HG02885 (cell line): ENCODE measurements at regions not wholly inside any gene's neighbourhood (a gene's known extent, or its start where the extent isn't known, plus 50 kb on each side); places are given as distances from the start of the nearest gene placed in this dataset.

ENCODE experiments used
- ATAC-seq: cut with Tn5 transposase; IDR thresholded peaks from one replicate; pipeline ENCODE4 v1.9.1; 2021; ENCODE audit warnings: mild to moderate bottlenecking; ENCODE audit not compliant: unreplicated experiment, poor library complexity

DNA sequence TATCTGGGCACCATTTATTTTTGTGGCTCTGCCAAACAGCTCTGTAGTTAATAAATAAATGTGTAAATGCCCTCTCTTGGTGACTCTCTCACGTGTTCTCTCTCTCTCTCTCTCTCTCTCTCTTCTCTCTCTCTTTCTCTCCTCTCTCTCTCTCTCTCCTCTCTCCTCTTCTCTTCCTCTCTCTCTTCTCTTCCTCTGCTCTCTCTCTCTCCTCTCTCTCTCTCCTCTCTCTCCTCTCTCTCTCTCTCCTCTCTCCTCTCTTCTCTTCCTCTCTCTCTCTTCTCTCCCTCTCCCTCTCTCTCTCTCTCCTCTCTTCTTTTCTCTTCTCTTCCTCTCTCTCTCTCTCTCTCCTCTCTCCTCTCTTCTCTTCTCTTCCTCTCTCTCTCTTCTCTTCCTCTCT, 145.8 kb upstream of the TMEM72 start:
- no peak for ATAC-seq

DNA sequence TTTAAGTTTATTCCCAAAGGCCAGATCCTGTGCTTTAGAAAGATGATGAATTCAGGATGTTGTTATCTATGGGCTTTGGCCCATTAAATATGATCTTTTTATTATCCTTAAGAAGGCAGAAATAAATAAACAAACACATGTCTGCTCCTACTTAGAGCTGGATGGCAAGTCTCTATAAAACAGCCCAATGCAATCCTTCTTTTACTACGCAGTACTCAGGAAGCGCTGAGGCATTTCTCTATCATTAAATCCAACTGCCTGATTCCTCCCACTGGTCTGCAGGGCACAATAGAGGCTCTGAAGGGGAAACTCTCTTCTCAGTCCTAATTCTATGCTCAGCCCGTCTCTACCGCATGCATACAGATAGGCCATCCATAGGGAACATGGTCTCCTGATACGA, 144.5 kb upstream of the TMEM72 start:
- no peak for ATAC-seq

DNA sequence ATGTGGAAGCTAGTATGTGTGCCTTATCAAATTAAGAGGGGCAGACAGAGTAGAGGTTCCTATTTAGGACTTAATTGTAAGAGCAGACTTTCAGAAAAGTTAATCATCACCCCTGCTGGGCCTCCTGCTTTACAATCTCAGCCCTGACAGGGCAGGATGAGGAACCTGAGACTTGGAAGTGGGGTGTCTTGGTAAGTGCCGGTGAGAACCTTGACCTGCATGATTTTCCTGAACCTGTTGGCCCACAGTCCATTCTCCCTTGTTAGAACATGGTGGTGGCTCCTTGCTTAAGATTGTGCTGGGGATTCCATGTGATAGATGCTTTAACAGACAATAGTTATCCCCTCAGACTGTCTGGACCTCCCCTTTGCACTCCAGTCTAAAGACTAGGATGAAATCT, 141.7 kb upstream of the TMEM72 start:
- no peak for ATAC-seq

DNA sequence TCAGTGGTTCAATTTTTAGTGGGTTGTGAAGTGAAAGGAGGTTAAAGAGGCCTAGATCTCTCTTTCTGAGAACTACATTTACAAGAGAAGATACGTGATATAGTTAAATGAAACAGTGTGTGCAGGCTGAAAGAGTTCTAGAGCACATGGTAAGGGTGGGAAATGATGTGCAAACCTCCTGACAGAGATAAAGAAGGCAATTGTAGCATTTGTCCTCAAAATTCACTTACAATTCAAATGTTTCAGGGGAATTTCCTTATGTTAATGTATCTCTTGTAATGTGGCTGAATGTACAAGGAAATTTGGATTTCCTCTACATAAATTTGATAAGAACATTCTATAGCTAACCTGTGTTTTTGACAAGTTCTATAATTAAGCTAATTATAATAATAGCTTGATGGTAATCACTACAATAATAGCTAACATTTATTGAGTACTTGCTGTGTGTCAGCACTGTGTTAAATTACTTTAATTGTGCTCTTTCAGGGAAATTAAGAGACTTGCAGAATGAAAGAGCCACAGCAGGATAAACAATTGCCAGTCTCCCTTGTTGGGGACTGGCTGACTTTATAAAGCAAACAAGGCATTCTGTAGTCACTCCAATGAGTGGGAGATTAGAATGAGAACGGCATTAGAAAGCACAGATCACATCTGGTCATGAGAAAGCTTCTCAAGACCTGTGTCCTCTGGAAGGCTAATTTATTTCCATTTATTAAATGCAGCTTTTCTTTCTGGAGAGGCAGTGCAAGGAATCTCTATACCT, 139.7 kb upstream of the TMEM72 start:
- ATAC-seq, result no peak

DNA sequence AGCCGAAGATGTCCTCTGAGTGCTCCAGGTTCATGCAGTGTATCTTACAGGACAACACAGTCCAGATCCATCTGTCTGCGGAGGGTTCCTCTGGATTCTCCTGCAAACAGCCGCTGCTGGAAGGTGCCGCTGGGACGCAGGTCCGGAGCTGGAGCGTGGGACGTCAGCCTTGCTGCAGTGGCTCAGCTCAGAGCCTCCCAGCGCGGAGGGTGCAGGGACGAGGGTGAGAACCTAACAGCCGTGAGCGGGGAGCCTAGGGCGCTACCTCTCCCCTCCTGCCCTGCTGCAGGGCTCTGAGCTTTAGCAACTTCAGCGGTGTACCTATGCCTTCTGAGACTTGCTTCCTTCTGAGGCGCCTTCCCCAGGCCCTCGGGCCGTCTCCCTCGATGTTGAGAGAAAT, 137.6 kb upstream of the TMEM72 start:
- no peak for ATAC-seq

DNA sequence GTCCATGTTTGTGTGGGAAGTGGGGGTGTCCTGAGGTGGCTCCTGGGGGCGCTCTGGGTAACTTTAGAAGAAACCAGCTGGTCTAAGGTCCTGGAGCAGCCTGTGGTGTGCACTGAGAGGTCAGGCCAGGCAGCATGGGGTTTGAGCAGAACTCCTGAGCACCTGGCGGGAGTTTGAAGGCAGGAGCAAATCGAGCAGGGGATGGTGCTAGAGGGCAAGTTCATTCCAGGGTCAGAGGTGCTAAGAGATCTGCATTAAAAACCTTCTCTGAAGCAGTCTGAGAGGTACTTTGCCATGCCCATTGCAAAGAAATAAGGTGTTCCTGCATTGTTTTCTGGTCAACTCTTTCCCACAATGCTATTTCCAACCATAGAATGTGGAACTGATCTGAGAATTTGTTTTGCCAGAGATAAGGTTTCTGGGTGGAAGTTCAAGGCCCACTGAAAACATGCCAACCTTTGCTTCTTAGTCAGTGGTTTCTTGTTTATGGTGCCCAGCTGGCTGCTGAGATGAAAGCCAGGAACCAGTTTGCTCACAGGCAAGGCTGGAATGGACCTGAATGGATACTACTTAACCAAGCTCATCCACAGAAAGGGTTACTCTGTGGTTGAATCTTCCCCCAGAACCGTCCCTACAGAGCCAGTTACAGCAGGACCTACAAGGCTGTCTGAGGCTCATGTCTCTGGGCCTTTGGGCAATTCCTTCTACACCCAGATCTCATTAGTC, 136.3 kb upstream of the TMEM72 start:
- ATAC-seq, result no peak

DNA sequence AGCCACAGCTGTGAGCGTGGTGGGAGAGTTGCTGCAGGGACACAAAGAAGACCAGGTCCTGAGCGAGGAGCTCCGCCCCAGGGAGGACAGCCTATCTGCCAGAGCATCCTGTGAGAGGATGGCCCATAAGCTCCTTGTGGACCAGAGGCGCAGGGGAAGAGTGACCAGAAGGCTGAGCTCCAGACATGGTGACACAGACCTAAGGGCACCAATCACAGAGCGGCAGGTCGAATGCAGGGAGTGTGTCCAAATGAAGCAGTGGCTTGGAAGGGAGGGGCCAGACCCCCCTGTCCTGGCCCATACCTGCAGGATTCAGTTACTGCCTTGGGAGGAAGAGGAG, 135.8 kb upstream of the TMEM72 start:
- ATAC-seq, result no peak

DNA sequence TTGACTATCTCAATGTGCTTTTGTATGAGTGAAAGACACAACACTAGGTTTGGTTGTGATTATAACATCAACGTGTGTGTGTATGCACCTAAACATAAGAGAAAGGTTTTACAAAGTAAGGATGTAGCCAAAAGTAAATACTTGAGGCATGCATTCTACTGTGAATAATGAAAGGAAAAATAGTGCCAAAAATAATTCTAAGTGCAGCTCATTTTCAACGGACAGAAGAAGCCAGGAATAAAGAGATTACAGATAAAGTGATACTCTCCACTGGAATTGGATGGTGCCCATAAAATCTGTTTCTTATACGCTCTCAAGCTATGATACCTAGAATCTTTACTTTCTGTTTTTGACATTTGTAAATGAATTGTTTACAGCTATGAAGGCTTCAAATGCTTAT, 135.0 kb upstream of the TMEM72 start:
- ATAC-seq, result no peak

DNA sequence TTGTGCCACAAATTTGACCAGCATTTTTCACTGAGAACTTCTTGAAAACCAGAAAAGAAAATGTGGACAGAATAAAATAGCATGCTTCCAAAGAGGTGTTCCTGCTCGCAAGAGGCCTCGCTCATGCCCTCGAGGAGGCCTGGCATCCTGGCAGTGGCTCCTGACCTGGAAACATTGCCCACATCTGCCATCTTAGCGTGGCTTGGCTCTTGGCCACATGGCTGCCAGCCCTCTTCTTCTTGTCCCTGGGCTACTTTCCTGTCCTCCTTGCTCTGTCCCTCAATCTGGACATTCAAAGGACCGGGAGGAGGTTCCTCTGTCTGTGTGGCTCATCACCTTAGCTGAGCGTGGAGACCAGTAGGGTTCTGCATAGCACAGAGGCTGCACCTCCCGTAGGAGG, 131.6 kb upstream of the TMEM72 start:
- ATAC-seq, result no peak

DNA sequence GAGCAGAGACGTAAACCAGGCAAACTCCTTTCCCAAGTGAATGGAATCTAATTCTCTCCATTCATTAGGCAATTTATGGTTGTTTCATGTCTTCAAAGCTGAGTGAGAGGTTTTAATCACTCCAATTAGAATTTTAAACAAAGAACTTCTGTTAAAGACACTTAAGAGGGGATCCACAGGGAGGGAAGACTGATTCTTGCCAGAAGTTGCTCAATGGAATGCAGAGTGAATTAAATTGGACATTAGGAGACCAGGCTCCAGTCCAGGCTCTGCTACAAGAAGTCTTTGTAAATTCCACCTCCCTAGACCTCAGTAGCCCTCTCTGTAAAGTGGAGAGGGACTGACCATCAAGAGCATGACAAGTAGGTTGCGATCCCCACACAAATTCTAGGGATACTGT, 130.7 kb upstream of the TMEM72 start:
- ATAC-seq, result no peak

DNA sequence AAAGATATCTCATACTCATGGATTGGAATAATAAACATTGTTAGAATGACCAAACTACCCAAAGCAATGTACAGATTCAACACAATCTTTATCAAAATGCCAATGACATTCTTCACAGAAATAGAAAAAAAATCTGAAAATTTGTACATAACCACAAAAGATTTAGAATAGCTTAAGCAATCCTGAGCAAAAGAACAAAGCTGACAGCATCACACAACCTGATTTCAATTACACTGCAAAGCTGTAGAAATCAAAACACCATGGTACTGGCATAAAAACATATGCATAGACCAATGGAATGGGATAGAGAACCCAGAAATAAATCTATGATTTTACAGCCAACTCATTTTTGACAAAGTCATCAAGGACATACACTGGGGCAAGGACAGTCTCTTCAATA, 130.0 kb upstream of the TMEM72 start:
- ATAC-seq, result no peak

DNA sequence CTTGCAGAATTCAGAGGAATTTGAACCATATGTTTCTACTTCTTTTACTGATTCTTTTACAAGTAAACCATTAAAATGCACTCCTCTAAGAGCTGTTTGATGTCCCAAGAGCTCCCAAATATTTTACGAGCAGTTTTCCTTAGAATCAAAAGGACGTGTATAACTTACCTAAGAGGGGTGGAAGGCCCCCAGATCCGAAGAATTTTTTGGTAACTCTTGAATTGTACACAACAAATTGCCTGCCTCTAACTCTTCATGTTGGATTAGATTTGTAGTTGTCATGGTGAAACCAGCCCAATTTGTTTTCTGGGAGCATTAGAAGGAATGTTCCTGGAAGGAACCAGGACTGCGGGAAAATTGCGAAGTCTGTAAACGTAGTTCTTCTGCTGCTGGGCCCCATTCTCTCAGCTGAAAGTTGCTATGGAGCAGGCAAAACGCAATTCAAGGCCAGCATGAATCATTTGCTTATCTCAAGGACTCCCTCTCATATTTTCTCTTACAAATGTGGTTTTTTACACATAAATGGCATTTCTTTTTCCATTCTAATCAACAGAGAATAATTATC, 124.8 kb upstream of the TMEM72 start:
- ATAC-seq, result no peak

DNA sequence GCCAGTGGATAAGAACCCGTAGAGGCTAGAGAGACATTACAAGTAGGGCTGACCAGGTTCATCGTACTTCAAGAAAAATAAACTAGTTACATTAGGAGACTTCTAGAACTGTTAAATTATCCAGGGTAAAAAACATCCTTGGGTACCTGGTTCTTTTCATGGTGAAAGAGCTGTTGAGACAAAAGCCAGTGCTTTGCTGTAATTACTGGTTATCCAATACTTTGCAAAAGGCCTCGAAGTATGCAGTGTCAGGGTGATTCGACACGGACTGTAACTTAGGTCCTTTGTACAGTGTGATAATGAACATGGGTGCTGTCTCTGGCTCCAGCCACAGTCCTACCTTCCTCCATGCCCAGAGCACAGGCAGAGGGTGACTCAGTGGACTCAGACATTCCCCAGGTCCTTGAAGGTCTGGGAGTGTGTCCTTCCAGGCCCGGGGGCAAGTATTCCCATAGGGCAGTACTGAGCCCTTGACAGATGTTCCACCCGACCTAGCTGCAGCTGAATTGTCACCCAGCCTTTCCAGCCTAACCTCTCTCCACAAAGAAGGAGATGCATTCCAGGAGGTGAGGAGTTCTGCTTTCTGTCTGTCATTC, 123.6 kb upstream of the TMEM72 start:
- no peak for ATAC-seq

DNA sequence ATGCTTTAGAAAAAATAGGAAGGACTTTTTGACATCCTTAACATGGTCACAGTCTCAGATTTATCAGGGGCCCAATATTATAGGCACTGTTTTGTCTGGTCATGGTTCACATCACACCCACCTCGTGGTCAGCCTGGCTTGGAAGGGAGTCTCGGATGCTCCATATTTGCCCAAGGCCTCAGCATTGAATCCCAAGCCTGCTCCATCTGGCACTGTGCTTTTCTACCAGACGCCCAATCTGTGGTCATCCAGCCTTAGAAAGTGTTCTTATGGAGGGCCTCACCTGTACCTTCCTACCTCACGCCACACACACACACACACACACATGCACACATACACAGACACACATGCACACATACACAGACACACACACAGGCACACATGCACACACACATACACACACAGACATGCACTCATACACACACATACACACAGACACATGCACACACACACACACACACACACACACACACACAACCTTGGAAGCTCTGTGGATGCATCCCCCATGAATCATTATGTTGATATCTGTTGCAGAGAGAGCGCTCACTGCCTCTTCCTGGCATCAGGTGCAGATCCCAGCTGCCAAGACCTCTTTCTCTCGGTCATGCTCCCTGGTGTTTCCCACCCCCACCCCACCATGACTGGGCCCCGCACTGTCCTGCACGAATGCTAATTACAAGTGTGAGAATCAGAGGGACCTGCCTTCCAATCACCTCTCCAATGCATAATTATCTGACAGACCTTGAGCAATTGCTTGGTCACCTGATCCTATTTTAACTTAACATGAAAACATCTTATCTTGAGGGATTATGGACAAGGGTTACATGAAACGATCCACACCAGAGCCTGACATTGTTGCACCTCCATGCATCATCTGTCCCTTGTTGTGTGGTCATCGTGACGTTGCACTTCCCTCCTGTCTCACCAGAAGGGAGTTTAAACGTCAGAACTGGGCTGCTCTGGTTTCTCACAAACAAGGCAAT, 122.7 kb upstream of the TMEM72 start:
- ATAC-seq, result no peak

DNA sequence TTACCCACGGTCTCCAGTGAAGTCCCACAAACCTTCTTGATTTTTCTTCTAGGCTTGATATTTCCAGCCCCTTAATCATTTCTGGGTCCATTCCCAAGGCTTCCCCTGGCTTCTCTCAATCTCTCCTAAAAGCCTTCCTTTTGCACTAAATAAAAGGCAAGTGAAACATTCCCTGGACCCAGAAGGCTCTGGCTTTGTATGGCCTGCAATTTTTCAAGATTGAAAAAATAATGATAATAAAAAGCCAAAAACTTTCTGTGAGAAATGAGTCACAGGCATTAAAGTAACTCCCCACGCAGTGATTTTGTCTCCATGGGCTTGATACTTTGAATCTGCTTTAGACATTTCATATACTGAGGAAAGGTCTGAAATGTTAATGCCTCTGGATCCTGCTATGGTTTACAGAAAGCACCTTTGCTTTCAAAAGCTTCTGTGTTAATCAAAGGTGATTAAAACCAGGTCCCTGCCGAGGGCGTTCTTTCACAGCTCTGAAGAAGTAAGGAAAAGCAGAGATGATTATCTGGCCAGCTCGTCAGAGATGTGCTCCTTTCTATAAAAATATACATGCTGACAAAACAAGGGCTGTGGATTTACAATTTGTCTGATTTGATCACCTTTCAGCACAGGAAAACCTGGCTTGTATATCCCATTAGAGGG, 118.9 kb upstream of the TMEM72 start:
- ATAC-seq, result no peak

DNA sequence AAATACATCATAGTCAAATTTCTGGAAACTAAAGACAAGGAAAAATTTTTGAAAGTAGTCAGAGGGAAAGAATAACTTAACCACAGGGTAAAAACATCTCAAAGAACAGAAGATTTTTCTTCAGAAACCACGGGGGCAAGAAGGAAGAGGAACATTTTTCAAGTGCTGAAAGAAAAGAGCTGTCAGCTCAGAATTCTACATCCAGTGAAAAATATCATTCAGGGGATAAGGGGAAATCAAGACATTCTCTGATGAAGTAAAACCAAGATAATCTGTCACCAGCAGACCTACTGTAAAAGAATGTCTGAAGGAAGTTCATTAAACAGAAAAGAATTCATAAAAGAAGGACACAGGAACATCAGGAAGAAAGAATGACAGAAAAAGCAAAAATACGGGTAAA, 111.2 kb upstream of the TMEM72 start:
- no peak for ATAC-seq

DNA sequence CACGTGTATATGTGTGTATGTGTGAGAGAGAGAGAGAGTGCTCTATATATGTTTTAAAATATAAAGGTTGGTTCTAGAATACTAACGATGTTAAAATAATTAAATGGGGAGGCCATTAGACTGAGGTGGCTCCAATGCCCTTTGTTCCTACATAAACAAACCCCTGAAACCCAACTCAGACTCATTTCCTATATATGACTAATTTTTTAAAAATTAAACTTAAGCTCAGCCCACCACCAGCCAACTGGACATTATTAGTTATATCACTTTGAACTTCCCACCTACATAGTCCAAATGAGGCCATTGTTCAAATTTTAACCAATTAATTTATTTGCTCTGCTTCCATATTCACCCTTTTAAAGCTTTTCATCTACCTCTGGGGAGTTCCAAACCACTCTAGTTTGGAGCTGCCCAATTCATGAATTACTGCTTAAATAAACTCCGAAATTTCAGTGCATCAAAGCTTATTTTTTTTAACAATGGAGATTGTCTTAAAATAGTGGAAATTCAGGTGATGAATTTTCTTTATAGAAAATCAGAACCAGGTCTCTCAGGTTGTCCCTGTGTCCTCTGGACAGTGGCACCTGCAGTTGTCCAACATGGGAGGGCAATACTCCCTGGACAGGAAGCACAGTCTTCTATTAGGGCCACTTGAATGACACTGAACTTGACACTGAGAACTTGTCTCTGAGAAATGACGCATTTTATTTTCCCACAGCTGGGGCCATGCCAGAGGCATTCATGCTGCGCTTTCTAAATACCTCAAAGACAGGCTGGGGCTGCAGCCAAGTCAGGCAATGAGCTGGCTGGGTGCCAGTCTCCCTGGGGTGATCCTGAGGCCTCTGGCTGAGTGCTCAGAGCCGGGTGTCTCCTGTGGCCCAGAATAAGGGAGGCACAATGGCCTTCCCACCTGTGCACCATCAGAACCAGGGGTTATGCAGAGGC, 109.5 kb upstream of the TMEM72 start:
- no peak for ATAC-seq

DNA sequence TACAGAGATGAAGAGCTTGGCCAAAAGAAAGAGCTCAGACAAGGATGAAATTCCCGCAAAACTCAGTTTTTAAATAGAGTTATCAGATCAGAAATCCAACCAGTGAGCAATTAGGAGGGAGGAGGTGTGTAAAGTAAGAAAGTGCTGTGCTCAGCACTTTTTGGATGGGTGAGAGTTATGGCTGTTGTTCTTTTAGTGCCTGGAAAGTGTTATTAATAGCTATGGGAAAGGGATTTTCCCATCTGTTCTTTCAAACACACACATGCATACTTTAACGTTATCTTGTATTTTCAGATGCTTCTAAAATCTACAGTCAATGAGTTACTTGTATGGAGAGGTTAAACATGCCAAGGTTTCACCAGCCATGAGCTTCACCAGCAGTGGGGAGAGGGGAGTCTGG, 107.3 kb upstream of the TMEM72 start:
- ATAC-seq, result no peak

DNA sequence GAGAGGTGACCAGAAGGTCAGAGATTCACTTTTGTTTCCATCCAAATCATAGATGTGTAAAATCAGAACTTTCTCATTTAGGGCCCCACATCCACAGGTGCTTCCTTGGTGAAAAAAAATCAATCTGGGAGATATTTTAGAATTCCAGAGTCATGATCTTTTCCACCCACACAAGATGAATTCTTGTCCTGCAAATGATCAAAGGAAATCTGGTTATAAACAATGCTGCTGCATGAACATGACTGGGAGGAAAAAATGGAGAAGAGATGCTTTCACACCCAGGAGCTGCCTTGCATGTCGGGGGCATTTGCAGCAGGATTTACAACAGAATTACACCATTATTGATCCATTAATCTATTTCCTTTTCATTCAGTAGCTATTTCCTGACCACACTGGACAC, 106.5 kb upstream of the TMEM72 start:
- no peak for ATAC-seq
